Lower lobe of right lung (tissue), 2 donors: ENCODE measurements at regions not wholly inside any gene's neighbourhood (a gene's known extent, or its start where the extent isn't known, plus 50 kb on each side); places are given as distances from the start of the nearest gene placed in this dataset.

Experiments
- ATAC-seq, 2 donors: fragments of 200-7000 bp; cut with Tn5 transposase; one replicate each; pipeline ENCODE4 v1.9.1; 2020 to 2022; ENCODE audit warnings: mild to moderate bottlenecking in 2 of 2, moderate library complexity in 2 of 2
- DNase-seq: peaks from one replicate; pipeline ENCODE4 v3.0.0-alpha.2; 2020
- H3K27ac ChIP-seq: fragments of 200-600 bp; one replicate; pipeline ENCODE4 v1.8.0; 2022
- H3K27me3 ChIP-seq: fragments of 200-600 bp; one replicate; pipeline ENCODE4 v1.8.0; 2022; ENCODE audit warnings: low read depth
- H3K36me3 ChIP-seq: fragments of 200-600 bp; one replicate; pipeline ENCODE4 v1.8.0; 2022; ENCODE audit warnings: mild to moderate bottlenecking
- H3K4me1 ChIP-seq: fragments of 200-600 bp; one replicate; pipeline ENCODE4 v1.8.0; 2022
- H3K4me3 ChIP-seq: fragments of 200-600 bp; one replicate; pipeline ENCODE4 v1.8.0; 2022; ENCODE audit warnings: mild to moderate bottlenecking
- H3K9me3 ChIP-seq: fragments of 200-600 bp; one replicate; pipeline ENCODE4 v1.8.0; 2022
- intact Hi-C: fragments of 100-400 bp; cut with DNase I; formaldehyde crosslinking; loops from one replicate; pipeline ENCODE4 v1.11.0; 2022
- TF ChIP-seq, protein P1 (sequence below): fragments of 200-600 bp; IDR thresholded peaks from one replicate; pipeline ENCODE4 v1.8.0; 2022; ENCODE audit warnings: antibody characterized with exemption, mild to moderate bottlenecking
- donor health status: DM: no; HTN: yes; CAD: no; lungs with severe emphysema.

DNA sequence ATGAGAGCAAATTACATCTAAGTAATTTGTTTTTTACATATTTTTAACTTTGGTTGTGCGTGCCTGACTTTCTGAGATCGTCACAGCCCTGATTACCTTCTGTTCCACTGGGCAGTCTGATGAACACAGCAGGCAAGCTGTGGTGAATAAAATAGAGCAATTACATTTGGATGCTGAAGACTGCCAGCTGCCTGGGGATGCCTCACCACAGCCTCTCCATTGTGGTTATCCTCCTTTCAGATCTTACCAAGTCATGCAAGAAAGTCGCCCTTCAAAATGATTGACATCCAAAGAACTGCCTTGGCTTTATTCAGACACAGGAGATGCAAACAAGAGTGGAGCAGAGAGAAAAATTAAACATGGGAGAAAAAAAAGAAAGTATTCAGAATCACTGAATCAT lies 456.6 kb upstream of the TMPO start:
- TF ChIP-seq, protein P1, sequence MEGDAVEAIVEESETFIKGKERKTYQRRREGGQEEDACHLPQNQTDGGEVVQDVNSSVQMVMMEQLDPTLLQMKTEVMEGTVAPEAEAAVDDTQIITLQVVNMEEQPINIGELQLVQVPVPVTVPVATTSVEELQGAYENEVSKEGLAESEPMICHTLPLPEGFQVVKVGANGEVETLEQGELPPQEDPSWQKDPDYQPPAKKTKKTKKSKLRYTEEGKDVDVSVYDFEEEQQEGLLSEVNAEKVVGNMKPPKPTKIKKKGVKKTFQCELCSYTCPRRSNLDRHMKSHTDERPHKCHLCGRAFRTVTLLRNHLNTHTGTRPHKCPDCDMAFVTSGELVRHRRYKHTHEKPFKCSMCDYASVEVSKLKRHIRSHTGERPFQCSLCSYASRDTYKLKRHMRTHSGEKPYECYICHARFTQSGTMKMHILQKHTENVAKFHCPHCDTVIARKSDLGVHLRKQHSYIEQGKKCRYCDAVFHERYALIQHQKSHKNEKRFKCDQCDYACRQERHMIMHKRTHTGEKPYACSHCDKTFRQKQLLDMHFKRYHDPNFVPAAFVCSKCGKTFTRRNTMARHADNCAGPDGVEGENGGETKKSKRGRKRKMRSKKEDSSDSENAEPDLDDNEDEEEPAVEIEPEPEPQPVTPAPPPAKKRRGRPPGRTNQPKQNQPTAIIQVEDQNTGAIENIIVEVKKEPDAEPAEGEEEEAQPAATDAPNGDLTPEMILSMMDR, result no peak
- no peak overlapping the region for H3K27ac ChIP-seq
- H3K27me3 ChIP-seq, result no peaks in the 10 kb centered on the region
- no peaks in the 10 kb centered on the region for H3K4me1 ChIP-seq
- no peaks in the 10 kb centered on the region for H3K9me3 ChIP-seq
- intact Hi-C loops, result no loop called here
- no peaks in the 10 kb centered on the region for H3K36me3 ChIP-seq
- DNase-seq (no peak), ATAC-seq (no peak)
- H3K4me3 ChIP-seq, result no peak overlapping the region

DNA sequence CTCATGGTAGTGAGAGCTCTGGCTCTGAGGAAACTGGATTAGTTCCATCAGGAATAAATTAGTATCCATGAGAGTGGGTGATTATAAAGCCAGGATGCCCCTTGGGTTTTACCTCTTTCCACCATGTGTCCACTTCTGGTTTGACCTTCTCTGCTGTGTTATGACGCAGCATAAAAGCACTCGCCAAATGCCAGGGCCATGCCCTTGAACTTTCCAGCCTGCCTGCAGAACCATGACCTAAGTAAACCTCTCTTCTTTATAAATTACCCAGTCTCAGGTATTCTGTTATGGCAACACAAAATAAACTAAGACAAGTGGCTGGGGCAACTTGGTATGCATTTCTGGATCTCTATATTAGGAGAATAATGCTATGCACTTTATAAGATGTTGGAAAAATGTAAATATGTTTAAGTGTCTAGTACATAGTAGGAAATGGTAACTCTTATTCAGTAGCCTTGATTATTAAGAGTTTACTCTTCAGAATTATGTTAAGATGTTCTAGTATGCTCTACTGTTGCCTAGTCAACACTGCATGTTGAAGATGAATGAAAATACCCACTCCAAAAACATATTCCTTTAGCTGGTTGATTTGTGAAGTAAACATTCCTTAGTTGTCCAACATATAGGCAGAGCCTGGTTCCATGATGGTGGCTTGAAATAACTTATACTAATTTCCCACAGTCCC lies 455.6 kb upstream of the TMPO start:
- DNase-seq (no peak), ATAC-seq (peak; percentile 61 to 69)
- Histone ChIP-seq H3K4me1 (no peaks in the 10 kb centered on the region), H3K36me3 (no peaks in the 10 kb centered on the region), H3K27ac (no peak overlapping the region), H3K27me3 (no peaks in the 10 kb centered on the region), H3K4me3 (no peak overlapping the region), H3K9me3 (no peaks in the 10 kb centered on the region)
- TF ChIP-seq, protein P1, result no peak
- intact Hi-C loops, result no loop called here

GRCh38 chr12:98060411-98060810 lies 455.0 kb upstream of the TMPO start:
- H3K36me3 ChIP-seq, result no peaks in the 10 kb centered on the region
- H3K9me3 ChIP-seq, result no peaks in the 10 kb centered on the region
- no peaks in the 10 kb centered on the region for H3K27me3 ChIP-seq
- intact Hi-C loops, result no loop called here
- ATAC-seq, result no peak
- no peak overlapping the region for H3K4me3 ChIP-seq
- TF ChIP-seq, protein P1, result no peak
- H3K4me1 ChIP-seq, result no peaks in the 10 kb centered on the region
- no peak overlapping the region for H3K27ac ChIP-seq
- DNase-seq, result no peak

GRCh38 chr12:98062464-98063245 lies 452.7 kb upstream of the TMPO start:
- TF ChIP-seq, protein P1, result no peak
- H3K4me1 ChIP-seq, result no peaks in the 10 kb centered on the region
- no peak for DNase-seq

DNA sequence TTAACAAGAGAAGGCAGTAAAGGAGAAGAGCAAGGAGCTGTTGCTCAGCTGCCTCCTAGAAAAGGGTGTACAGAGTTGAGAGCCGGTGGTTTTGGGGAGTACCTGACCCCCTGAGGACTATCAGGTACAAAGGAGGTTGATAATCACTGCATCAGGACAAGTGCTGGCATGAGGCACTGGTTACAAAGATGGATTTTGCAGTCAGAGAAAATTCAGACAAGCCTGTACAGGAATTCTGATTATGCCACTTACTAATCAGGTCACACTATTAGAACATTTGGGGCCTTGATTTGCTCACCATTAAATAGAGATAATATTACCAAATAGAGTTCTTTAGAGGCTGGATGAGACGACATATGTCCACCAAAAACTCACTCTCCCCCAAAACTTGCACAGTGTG lies 450.9 kb upstream of the TMPO start:
- Histone ChIP-seq H3K27ac (no peak overlapping the region), H3K36me3 (no peaks in the 10 kb centered on the region), H3K4me1 (no peaks in the 10 kb centered on the region), H3K9me3 (no peaks in the 10 kb centered on the region), H3K4me3 (no peak overlapping the region), H3K27me3 (no peaks in the 10 kb centered on the region)
- intact Hi-C loops, result no loop called here
- ATAC-seq (no peak), DNase-seq (no peak)
- TF ChIP-seq, protein P1, result no peak

More at GRCh38 chr12:98062464-98063245, 452.7 kb upstream of the TMPO start:
- intact Hi-C loops, result no loop called here
- Histone ChIP-seq H3K9me3 (no peaks in the 10 kb centered on the region), H3K4me3 (no peak overlapping the region), H3K27ac (no peak overlapping the region), H3K36me3 (no peaks in the 10 kb centered on the region), H3K27me3 (no peaks in the 10 kb centered on the region)
- no peak for ATAC-seq
